ENCODE measurements at regions not wholly inside any gene's neighbourhood (a gene's known extent, or its start where the extent isn't known, plus 50 kb on each side); places are given as distances from the start of the nearest gene placed in this dataset.
"Not testable (repeated sequence)": the region's sequence is repeated elsewhere in the genome, so short reads cannot be mapped to it uniquely, and the experiment has no call there.

- no peak for DNase-seq
These were observed 366.6 kb downstream of the PREX1 start for GRCh38 chr20:48461091-48461734.

GRCh38 chr20:48460681-48461080 is 367.1 kb downstream of the PREX1 start:
- DNase-seq, result no peak

GRCh38 chr20:48459722-48460395 is 367.9 kb downstream of the PREX1 start:
- no peak for DNase-seq

- DNase-seq, result no peak
These were observed 369.0 kb downstream of the PREX1 start for GRCh38 chr20:48458601-48459385.

GRCh38 chr20:48458003-48458377 is 369.8 kb downstream of the PREX1 start:
- DNase-seq, result no peak

GRCh38 chr20:48457193-48458002 is 370.4 kb downstream of the PREX1 start:
- no peak for DNase-seq

GRCh38 chr20:48456366-48457192 is 371.2 kb downstream of the PREX1 start:
- DNase-seq, result no peak

GRCh38 chr20:48455651-48456365 is 372.0 kb downstream of the PREX1 start:
- no peak for DNase-seq

- no peak for DNase-seq
These were observed 372.9 kb downstream of the PREX1 start for GRCh38 chr20:48454671-48455490.

- no peak for DNase-seq
These were observed 374.2 kb downstream of the PREX1 start for GRCh38 chr20:48453477-48454093.

- no peak for DNase-seq
These were observed 376.4 kb downstream of the PREX1 start for GRCh38 chr20:48451401-48451800.

- no peak for DNase-seq
These were observed 378.9 kb downstream of the PREX1 start for GRCh38 chr20:48448666-48449600.

GRCh38 chr20:48447456-48447855 is 380.3 kb downstream of the PREX1 start:
- no peak for DNase-seq

GRCh38 chr20:48445827-48446226 is 382.0 kb downstream of the PREX1 start:
- no peak for DNase-seq

GRCh38 chr20:48444249-48444648 is 383.6 kb downstream of the PREX1 start:
- no peak for DNase-seq

GRCh38 chr20:48440916-48441315 is 386.9 kb downstream of the PREX1 start:
- no peak for DNase-seq

GRCh38 chr20:48440261-48440660 is 387.5 kb downstream of the PREX1 start:
- DNase-seq, result not testable (repeated sequence)

GRCh38 chr20:48437146-48437545 is 390.7 kb downstream of the PREX1 start:
- no peak for DNase-seq

- DNase-seq, result not testable (repeated sequence)
These were observed 391.2 kb downstream of the PREX1 start for GRCh38 chr20:48436609-48437008.

Data from KG1 (cell line).